HG02852 (cell line): ENCODE measurements at regions not wholly inside any gene's neighbourhood (a gene's known extent, or its start where the extent isn't known, plus 50 kb on each side); places are given as distances from the start of the nearest gene placed in this dataset.
"Not testable (repeated sequence)": the region's sequence is repeated elsewhere in the genome, so short reads cannot be mapped to it uniquely, and the experiment has no call there.

ENCODE experiments used
- ATAC-seq: cut with Tn5 transposase; IDR thresholded peaks from one replicate; pipeline ENCODE4 v1.9.1; 2021; ENCODE audit warnings: mild to moderate bottlenecking, moderate library complexity; ENCODE audit not compliant: unreplicated experiment

GRCh38 chr2:41234093-41234492 lies 782.2 kb upstream of the SLC8A1 start:
- no peak for ATAC-seq

GRCh38 chr2:41241325-41242000 lies 789.6 kb upstream of the SLC8A1 start:
- peak; percentile 44 for ATAC-seq

- no peak for ATAC-seq
Measured at GRCh38 chr2:41242001-41242331, 790.1 kb upstream of the SLC8A1 start.

GRCh38 chr2:41267929-41268659 lies 779.7 kb upstream of the PKDCC start:
- no peak for ATAC-seq

GRCh38 chr2:41283079-41283775 lies 764.6 kb upstream of the PKDCC start:
- no peak for ATAC-seq

- no peak for ATAC-seq
Measured at GRCh38 chr2:41293491-41293890, 754.3 kb upstream of the PKDCC start.

GRCh38 chr2:41294331-41294730 lies 753.5 kb upstream of the PKDCC start:
- no peak for ATAC-seq

- no peak for ATAC-seq
Measured at GRCh38 chr2:41313082-41313481, 734.7 kb upstream of the PKDCC start.

GRCh38 chr2:41314511-41315070 lies 733.2 kb upstream of the PKDCC start:
- ATAC-seq, result no peak

GRCh38 chr2:41319437-41319836 lies 728.4 kb upstream of the PKDCC start:
- no peak for ATAC-seq

- ATAC-seq, result no peak
Measured at GRCh38 chr2:41320491-41320890, 727.3 kb upstream of the PKDCC start.

GRCh38 chr2:41321351-41321750 lies 726.5 kb upstream of the PKDCC start:
- no peak for ATAC-seq

GRCh38 chr2:41326851-41327250 lies 721.0 kb upstream of the PKDCC start:
- no peak for ATAC-seq

GRCh38 chr2:41329040-41329439 lies 718.8 kb upstream of the PKDCC start:
- no peak for ATAC-seq

GRCh38 chr2:41334159-41334558 lies 713.7 kb upstream of the PKDCC start:
- no peak for ATAC-seq

GRCh38 chr2:41335573-41335972 lies 712.2 kb upstream of the PKDCC start:
- ATAC-seq, result not testable (repeated sequence)

- no peak for ATAC-seq
Measured at GRCh38 chr2:41337956-41338355, 709.9 kb upstream of the PKDCC start.

GRCh38 chr2:41344529-41344928 lies 703.3 kb upstream of the PKDCC start:
- ATAC-seq, result no peak

- ATAC-seq, result no peak
Measured at GRCh38 chr2:41353060-41353459, 694.8 kb upstream of the PKDCC start.

- ATAC-seq, result no peak
Measured at GRCh38 chr2:41355794-41356193, 692.0 kb upstream of the PKDCC start.

- no peak for ATAC-seq
Measured at GRCh38 chr2:41364842-41365241, 683.0 kb upstream of the PKDCC start.

- no peak for ATAC-seq
Measured at GRCh38 chr2:41375901-41376300, 671.9 kb upstream of the PKDCC start.
